Muscle layer of duodenum (tissue), 2 donors: ENCODE measurements at regions not wholly inside any gene's neighbourhood (a gene's known extent, or its start where the extent isn't known, plus 50 kb on each side); places are given as distances from the start of the nearest gene placed in this dataset.

Experiments used
- H3K27ac ChIP-seq: one replicate; pipeline ENCODE4 v1.7.0; 2013; ENCODE audit warnings: mild to moderate bottlenecking, low read length
- H3K27me3 ChIP-seq: one replicate; pipeline ENCODE4 v1.7.0; 2013; ENCODE audit warnings: low read depth, mild to moderate bottlenecking, control low read depth, low read length
- H3K36me3 ChIP-seq, 2 donors: one replicate each; pipeline ENCODE4 v1.7.0; 2013; ENCODE audit warnings: low read length in 2 of 2, control low read depth in 1 of 2, mild to moderate bottlenecking in 1 of 2; ENCODE audit not compliant: insufficient read depth in 2 of 2, control insufficient read depth in 1 of 2
- H3K4me1 ChIP-seq, 2 donors: one replicate each; pipeline ENCODE4 v1.7.0; 2013; ENCODE audit warnings: low read length in 2 of 2, mild to moderate bottlenecking in 2 of 2, control low read depth in 1 of 2, moderate library complexity in 1 of 2; ENCODE audit not compliant: insufficient read depth in 2 of 2, control insufficient read depth in 1 of 2
- H3K4me3 ChIP-seq, 2 donors: one replicate each; pipeline ENCODE4 v1.7.0; 2013; ENCODE audit warnings: low read length in 2 of 2, low read depth in 1 of 2, mild to moderate bottlenecking in 1 of 2
- H3K9me3 ChIP-seq, 2 donors: one replicate each; pipeline ENCODE4 v1.7.0; 2013; ENCODE audit warnings: low read length in 2 of 2, control low read depth in 1 of 2, mild to moderate bottlenecking in 1 of 2; ENCODE audit not compliant: control insufficient read depth in 1 of 2
- donor health status: healthy.

DNA sequence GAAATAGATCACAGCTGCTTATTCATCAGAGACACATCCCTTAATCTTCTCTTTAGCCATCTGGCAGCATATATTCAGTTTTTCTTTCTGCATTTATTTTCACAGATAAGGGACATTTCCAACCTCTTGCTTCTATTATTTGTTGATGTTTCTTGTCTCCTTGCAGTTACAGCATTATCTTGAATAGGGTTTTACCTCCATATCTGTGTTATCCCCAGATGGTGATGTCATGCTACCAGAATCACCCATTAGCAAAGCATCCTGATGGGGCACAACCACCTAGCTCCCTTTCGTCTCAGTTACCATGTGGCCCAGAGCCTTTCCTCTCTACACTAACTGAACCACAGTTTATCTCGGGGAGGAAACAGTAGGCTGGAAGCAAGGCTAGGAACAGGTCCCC lies 483.9 kb downstream of the FOXO1 start:
- Histone ChIP-seq H3K4me3 (no peak overlapping the region), H3K27ac (no peak overlapping the region), H3K4me1 (no peaks in the 10 kb centered on the region), H3K27me3 (no peaks in the 10 kb centered on the region), H3K36me3 (no peaks in the 10 kb centered on the region), H3K9me3 (no peaks in the 10 kb centered on the region)

DNA sequence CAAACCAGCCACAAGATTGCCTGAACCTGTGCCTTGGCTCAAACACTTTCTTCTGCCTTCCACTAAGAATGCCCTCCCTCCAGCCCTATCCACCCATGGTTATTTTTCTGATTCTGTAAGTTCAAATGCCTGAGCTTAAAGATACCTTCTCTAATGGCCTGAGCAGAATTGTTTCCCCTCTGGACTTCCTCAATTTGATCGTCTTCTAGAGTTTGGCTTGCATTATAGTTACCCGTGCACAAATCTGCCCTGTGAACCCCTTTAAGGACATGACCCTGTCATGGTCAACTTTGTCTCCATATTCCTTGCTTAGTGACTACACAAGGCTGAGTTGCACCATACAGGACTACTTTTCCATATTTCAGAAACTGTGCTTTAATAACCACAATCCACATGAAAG lies 481.0 kb downstream of the FOXO1 start:
- H3K4me3 ChIP-seq, result no peak overlapping the region
- no peaks in the 10 kb centered on the region for H3K36me3 ChIP-seq
- H3K4me1 ChIP-seq, result peaks cover 6 to 7% of the 10 kb centered on the region in 2 donors
- H3K9me3 ChIP-seq, result no peaks in the 10 kb centered on the region
- no peaks in the 10 kb centered on the region for H3K27me3 ChIP-seq
- no peak overlapping the region for H3K27ac ChIP-seq

DNA sequence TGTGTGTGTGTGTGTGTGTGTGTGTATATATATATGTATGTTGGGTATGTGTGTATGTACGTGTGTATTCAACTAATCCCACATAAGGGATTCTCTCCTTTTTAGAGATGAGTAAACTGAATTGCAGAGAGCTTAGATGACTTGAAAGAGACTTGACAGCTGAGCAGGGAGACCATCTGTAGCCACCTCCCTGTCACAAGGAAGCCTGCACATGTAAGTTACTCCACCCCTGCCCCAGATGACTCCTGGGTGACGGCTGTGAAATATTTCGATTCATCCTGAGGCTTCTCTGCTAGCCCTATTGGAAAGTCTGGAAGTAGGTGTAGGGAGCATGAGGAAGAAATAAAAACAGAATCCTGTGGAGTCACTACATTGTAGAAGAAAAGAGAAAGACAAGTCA lies 480.4 kb downstream of the FOXO1 start:
- Histone ChIP-seq H3K9me3 (no peaks in the 10 kb centered on the region), H3K27me3 (no peaks in the 10 kb centered on the region), H3K36me3 (no peaks in the 10 kb centered on the region), H3K4me1 (peaks cover 12 to 13% of the 10 kb centered on the region in 2 donors), H3K27ac (no peak overlapping the region), H3K4me3 (no peak overlapping the region)

DNA sequence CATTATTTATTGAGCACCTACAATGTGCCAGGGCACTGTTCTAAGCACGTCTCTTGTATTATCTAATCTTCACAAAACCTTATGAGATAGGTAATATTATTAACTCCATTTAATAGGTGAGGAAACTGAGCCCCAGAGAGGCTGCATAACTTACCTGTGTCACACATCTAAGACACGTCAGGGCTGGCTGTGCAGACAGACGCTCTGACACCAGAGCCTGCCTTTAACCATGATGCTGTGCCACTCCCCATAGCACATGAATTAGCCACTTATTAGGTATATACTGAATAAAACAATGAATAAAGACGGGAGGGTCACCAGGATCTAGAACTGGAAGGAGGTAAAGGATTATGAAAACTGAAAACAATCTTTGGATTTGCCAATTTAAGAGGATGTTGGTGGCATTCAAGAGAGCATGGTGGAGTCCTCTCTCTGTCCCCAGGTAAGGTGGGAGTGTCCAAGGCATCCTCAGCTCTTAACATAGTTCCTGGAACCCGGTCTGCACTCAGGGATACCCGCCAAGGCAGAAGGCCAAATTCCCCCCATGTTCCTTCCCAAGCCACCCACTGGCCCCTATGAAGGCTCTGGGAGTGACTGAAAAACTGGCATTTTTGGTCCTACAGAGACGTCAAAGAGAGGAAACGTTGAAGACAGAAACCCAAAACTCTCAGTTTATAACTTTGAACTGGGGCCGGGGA lies 479.7 kb downstream of the FOXO1 start:
- Histone ChIP-seq H3K4me3 (no peak overlapping the region), H3K27me3 (no peaks in the 10 kb centered on the region), H3K4me1 (peaks cover 19 to 21% of the 10 kb centered on the region in 2 donors), H3K27ac (no peak overlapping the region), H3K9me3 (no peaks in the 10 kb centered on the region), H3K36me3 (no peaks in the 10 kb centered on the region)

DNA sequence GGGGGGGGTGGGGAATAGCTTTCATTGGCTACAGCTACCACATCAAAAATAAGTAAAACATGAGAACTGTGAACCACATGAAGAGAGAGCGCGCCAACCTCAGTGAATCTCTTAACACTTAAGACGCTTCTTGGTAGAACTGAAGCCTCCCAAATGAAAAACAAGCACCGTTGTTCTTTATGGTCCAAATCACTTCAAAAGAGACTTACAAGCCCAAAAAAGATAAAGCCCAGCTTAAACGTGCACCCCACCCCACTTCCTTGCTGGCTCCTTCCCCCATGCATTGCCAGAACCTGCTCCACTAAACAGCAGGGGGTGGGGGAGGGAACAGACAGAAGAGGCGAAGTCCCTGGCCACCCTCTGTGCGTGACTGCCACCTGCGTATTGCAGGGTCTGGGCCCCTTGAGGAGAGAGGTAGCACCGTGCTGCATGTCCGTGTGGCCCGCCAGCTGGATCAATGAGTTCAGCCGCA lies 479.1 kb downstream of the FOXO1 start:
- Histone ChIP-seq H3K4me3 (no peak overlapping the region), H3K27me3 (no peaks in the 10 kb centered on the region), H3K27ac (no peak overlapping the region), H3K4me1 (peaks cover 19 to 22% of the 10 kb centered on the region in 2 donors), H3K36me3 (no peaks in the 10 kb centered on the region), H3K9me3 (no peaks in the 10 kb centered on the region)

DNA sequence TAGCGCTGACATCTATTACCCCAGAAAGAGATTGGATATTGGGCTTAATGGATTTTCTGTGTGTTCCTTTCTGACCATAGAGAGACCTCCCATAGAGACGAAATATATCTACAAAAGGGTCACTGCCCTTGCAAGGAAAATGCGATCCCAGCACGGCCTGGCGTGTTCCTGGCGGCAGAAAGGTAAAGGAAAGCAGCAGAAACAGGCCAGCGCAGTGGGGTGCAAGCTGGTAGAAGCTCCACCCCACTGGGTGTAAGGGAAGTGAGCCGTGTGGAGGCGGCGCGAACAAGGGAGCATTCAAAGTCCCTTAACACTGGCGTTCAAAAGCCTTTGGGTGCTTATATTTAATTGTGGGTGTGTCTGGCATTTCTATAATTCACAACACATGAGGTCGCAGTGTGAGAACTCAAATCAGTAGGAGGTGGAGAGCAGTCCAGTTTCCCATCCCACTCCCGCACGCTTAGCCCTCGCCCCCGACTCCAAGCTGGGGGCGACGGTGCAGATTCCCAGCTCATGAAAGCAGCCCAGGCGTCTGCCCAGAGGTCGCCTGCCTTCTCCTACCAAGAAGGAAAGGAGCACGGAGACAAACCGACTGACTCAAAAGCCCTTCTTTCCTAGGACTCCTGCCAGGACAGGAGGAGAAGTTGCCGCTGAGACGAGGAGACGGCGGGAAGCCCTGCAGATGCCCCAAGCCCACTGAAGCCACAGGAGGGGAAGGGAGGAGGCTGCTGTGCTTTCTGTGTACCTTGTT lies 478.4 kb downstream of the FOXO1 start:
- H3K9me3 ChIP-seq, result no peaks in the 10 kb centered on the region
- H3K36me3 ChIP-seq, result no peaks in the 10 kb centered on the region
- H3K4me3 ChIP-seq, result no peak overlapping the region
- peaks cover 19 to 22% of the 10 kb centered on the region in 2 donors for H3K4me1 ChIP-seq
- no peaks in the 10 kb centered on the region for H3K27me3 ChIP-seq
- H3K27ac ChIP-seq, result no peak overlapping the region

DNA sequence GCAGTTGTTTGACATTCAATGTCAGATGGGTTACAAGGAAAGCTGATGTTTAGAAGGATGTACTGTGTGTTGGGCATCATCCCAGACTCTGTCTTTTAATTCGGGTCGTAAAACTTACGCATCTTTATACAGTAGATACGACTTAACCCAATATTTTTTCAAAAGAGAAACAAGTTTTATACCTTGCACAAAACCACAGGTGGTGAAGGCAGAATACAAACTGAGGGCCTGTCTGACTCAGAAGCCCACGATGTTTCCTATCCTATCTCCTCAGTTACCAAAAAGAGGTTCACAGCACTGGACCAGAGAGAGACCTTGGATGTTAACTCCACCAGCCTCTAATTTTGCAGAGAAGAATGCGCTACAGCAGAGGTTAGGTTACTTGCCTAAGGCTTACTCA lies 477.0 kb downstream of the FOXO1 start:
- peaks cover 19 to 25% of the 10 kb centered on the region in 2 donors for H3K4me1 ChIP-seq
- H3K9me3 ChIP-seq, result no peaks in the 10 kb centered on the region
- no peak overlapping the region for H3K27ac ChIP-seq
- no peaks in the 10 kb centered on the region for H3K36me3 ChIP-seq
- H3K27me3 ChIP-seq, result no peaks in the 10 kb centered on the region
- H3K4me3 ChIP-seq, result no peak overlapping the region

DNA sequence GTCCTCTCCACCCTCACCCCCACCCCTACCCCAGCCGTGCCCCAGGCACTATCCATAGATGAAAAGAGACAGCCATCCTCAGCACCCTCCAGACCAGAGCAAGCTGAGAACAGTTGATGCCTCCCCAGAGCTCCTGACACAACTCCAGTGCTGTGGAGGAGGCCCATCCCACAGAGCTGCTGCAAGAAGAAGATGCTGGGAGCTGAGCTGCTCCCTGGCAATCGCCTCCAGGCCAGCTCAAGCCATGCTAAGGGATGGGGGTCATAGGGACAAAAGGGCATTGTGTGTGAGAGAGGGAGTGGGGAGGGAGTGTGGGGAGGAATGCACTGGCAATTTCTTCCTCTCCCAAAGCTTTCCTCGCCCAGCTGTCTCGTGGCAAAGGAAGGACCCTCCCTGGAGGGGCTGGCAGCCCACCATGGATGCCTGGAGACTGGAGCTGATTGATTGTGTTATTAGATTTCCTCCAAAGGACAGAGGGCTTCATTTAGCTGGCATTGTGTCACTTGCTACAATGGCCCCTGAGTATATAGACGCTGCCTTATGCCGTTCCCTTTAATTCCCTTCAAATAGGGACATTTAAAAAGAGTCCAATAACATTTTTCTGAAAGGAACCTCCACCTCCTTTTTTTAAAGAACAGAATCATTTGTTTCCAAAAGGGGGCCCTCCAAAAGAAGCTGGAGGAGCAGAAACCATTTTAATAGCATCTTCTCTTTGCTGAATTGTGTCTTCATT lies 476.4 kb downstream of the FOXO1 start:
- Histone ChIP-seq H3K4me1 (peaks cover 19 to 25% of the 10 kb centered on the region in 2 donors), H3K9me3 (no peaks in the 10 kb centered on the region), H3K27me3 (no peaks in the 10 kb centered on the region), H3K36me3 (no peaks in the 10 kb centered on the region), H3K4me3 (no peak overlapping the region), H3K27ac (peak overlapping the region; percentile 74)

DNA sequence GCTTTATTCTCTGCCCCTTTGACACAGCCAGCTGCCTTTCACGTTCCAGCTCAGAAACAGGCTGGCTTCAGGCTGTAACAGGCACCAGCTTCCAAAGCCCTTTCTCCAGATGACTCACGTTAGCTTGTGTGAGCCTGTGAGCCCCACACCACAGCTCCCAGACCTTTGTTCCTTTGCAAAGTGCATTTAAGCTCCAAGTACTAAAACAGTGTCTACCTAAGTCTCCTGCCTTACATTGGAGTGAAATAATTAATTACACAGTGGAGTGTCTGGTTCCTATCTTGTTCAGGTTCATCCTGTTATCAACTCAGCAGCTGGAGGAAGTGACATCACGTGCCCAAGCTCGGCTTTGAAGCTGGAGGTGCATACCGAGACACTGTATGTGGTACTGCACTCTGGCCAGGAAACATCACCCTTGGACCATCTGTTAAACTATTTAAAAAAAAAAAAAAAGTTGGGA lies 475.8 kb downstream of the FOXO1 start:
- Histone ChIP-seq H3K27me3 (no peaks in the 10 kb centered on the region), H3K36me3 (no peaks in the 10 kb centered on the region), H3K4me1 (peaks cover 19 to 25% of the 10 kb centered on the region in 2 donors), H3K9me3 (no peaks in the 10 kb centered on the region), H3K27ac (peak overlapping the region; percentile 74), H3K4me3 (no peak overlapping the region)

DNA sequence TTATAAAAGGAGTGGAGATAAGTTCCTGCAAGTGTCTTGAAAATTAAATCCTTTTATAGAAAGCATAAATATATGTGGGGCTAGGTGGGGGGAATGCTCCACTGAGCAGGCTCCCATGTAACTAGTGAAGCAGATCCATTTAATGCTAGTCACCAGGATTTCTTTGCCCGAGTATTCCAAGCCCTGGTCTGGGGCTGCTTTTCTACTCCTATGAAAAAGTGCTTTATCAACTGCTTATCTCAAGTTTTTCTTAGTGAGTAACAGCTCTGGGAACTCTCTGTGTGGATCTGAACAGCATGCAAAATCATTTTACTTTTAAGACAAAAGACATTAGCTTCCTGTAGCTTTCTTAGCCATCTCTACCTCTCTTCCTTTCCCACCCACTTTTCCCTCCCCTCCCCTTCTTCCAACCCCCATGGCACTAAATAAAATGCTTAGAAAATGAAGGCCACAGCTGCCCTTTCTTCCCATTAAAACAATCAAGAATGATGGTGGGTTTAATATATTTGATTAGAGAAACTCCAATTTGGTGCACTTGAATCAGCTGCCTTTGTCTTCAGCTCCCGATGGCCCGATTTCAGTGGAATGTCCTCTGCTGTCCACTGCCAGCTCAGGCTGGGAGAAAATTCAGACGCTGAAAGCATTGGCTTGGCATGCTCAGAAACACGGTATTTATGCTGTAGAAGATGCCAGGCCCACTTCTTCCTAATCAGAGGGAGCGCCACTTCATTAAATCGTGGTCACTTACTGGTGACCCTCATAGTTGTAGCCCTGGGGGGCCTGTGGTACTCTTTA lies 475.1 kb downstream of the FOXO1 start:
- Histone ChIP-seq H3K27me3 (no peaks in the 10 kb centered on the region), H3K27ac (peak overlapping the region; percentile 74), H3K4me1 (peaks cover 19 to 25% of the 10 kb centered on the region in 2 donors), H3K9me3 (no peaks in the 10 kb centered on the region), H3K36me3 (no peaks in the 10 kb centered on the region), H3K4me3 (no peak overlapping the region)
